HUES6 (cell line): ENCODE measurements at regions not wholly inside any gene's neighbourhood (a gene's known extent, or its start where the extent isn't known, plus 50 kb on each side); places are given as distances from the start of the nearest gene placed in this dataset.
"Not testable (repeated sequence)": the region's sequence is repeated elsewhere in the genome, so short reads cannot be mapped to it uniquely, and the experiment has no call there.

Source experiments
- H3K27ac ChIP-seq: 2 replicates; pipeline ENCODE4 v1.7.0; 2013; ENCODE audit warnings: low read depth, mild to moderate bottlenecking, low read length, inconsistent platforms
- H3K27me3 ChIP-seq: 2 replicates; pipeline ENCODE4 v1.6.1; 2013; ENCODE audit warnings: low read length; ENCODE audit not compliant: control insufficient read depth, insufficient read depth
- H3K36me3 ChIP-seq: 2 replicates; pipeline ENCODE4 v1.6.1; 2013; ENCODE audit warnings: low read length; ENCODE audit not compliant: control insufficient read depth, insufficient read depth
- H3K4me1 ChIP-seq: 2 replicates; pipeline ENCODE4 v1.6.1; 2013; ENCODE audit warnings: low read length; ENCODE audit not compliant: control insufficient read depth, insufficient read depth
- H3K4me3 ChIP-seq: 2 replicates; pipeline ENCODE4 v1.5.1; 2013; ENCODE audit warnings: low read depth, low read length
- H3K9ac ChIP-seq: one replicate; pipeline ENCODE4 v1.6.1; 2013; ENCODE audit warnings: mild to moderate bottlenecking, low read length
- H3K9me3 ChIP-seq: 2 replicates; pipeline ENCODE4 v1.6.1; 2013; ENCODE audit warnings: low read depth, low read length; ENCODE audit not compliant: control insufficient read depth, insufficient read depth

GRCh38 chr2:67571785-67572718 lies 174.9 kb downstream of the ETAA1 start:
- no peaks in the 10 kb centered on the region for H3K4me1 ChIP-seq
- H3K27me3 ChIP-seq, result no peaks in the 10 kb centered on the region
- H3K9ac ChIP-seq, result no peak overlapping the region
- no peaks in the 10 kb centered on the region for H3K9me3 ChIP-seq
- no peak overlapping the region for H3K4me3 ChIP-seq
- H3K27ac ChIP-seq, result no peak overlapping the region
- H3K36me3 ChIP-seq, result no peaks in the 10 kb centered on the region

GRCh38 chr2:67572721-67573435 lies 175.7 kb downstream of the ETAA1 start:
- no peaks in the 10 kb centered on the region for H3K36me3 ChIP-seq
- no peaks in the 10 kb centered on the region for H3K4me1 ChIP-seq
- no peak overlapping the region for H3K4me3 ChIP-seq
- no peaks in the 10 kb centered on the region for H3K27me3 ChIP-seq
- no peak overlapping the region for H3K27ac ChIP-seq
- no peak overlapping the region for H3K9ac ChIP-seq
- no peaks in the 10 kb centered on the region for H3K9me3 ChIP-seq

GRCh38 chr2:67574230-67574629 lies 177.1 kb downstream of the ETAA1 start:
- H3K4me1 ChIP-seq, result no peaks in the 10 kb centered on the region
- no peaks in the 10 kb centered on the region for H3K36me3 ChIP-seq
- no peak overlapping the region for H3K4me3 ChIP-seq
- H3K27me3 ChIP-seq, result no peaks in the 10 kb centered on the region
- no peak overlapping the region for H3K9ac ChIP-seq
- no peak overlapping the region for H3K27ac ChIP-seq
- H3K9me3 ChIP-seq, result no peaks in the 10 kb centered on the region

GRCh38 chr2:67576226-67576625 lies 179.1 kb downstream of the ETAA1 start:
- H3K4me3 ChIP-seq, result no peak overlapping the region

GRCh38 chr2:67576991-67577390 lies 179.9 kb downstream of the ETAA1 start:
- Histone ChIP-seq H3K9me3 (no peaks in the 10 kb centered on the region), H3K9ac (no peak overlapping the region), H3K27ac (no peak overlapping the region), H3K36me3 (no peaks in the 10 kb centered on the region), H3K4me1 (no peaks in the 10 kb centered on the region; the same call in 1 of the 2 replicates), H3K27me3 (no peaks in the 10 kb centered on the region), H3K4me3 (no peak overlapping the region)

More at GRCh38 chr2:67576226-67576625, 179.1 kb downstream of the ETAA1 start:
- H3K36me3 ChIP-seq, result no peaks in the 10 kb centered on the region
- no peak overlapping the region for H3K9ac ChIP-seq
- no peaks in the 10 kb centered on the region for H3K9me3 ChIP-seq
- no peaks in the 10 kb centered on the region for H3K27me3 ChIP-seq
- H3K4me1 ChIP-seq, result no peaks in the 10 kb centered on the region
- H3K27ac ChIP-seq, result no peak overlapping the region

GRCh38 chr2:67579216-67579615 lies 182.1 kb downstream of the ETAA1 start:
- Histone ChIP-seq H3K9me3 (0 out of 2 replicates have a peak, but pooled peaks cover 4% of the 10 kb centered on the region), H3K4me3 (no peak overlapping the region), H3K4me1 (no peaks in the 10 kb centered on the region; the same call in 1 of the 2 replicates)

GRCh38 chr2:67579806-67580205 lies 182.7 kb downstream of the ETAA1 start:
- no peak overlapping the region for H3K9ac ChIP-seq
- H3K4me3 ChIP-seq, result no peak overlapping the region
- H3K9me3 ChIP-seq, result peaks cover 6% of the 10 kb centered on the region; the same call in 1 of the 2 replicates
- H3K27ac ChIP-seq, result no peak overlapping the region
- no peaks in the 10 kb centered on the region for H3K36me3 ChIP-seq
- no peaks in the 10 kb centered on the region; the same call in 1 of the 2 replicates for H3K4me1 ChIP-seq
- H3K27me3 ChIP-seq, result no peaks in the 10 kb centered on the region

More at GRCh38 chr2:67579216-67579615, 182.1 kb downstream of the ETAA1 start:
- H3K27me3 ChIP-seq, result no peaks in the 10 kb centered on the region
- H3K9ac ChIP-seq, result no peak overlapping the region
- H3K36me3 ChIP-seq, result no peaks in the 10 kb centered on the region
- no peak overlapping the region for H3K27ac ChIP-seq

- Histone ChIP-seq H3K36me3 (no peaks in the 10 kb centered on the region), H3K4me1 (no peaks in the 10 kb centered on the region; the same call in 1 of the 2 replicates), H3K27me3 (no peaks in the 10 kb centered on the region), H3K9ac (no peak overlapping the region), H3K27ac (no peak overlapping the region), H3K9me3 (peaks cover 14% of the 10 kb centered on the region), H3K4me3 (no peak overlapping the region)
Observed at GRCh38 chr2:67581751-67582150, 184.6 kb downstream of the ETAA1 start.

- Histone ChIP-seq H3K9ac (no peak overlapping the region), H3K27me3 (no peaks in the 10 kb centered on the region), H3K9me3 (peaks cover 22% of the 10 kb centered on the region), H3K36me3 (no peaks in the 10 kb centered on the region), H3K4me1 (no peaks in the 10 kb centered on the region; the same call in 1 of the 2 replicates), H3K27ac (no peak overlapping the region), H3K4me3 (no peak overlapping the region)
Observed at GRCh38 chr2:67583185-67583584, 186.1 kb downstream of the ETAA1 start.

GRCh38 chr2:67585400-67585799 lies 188.3 kb downstream of the ETAA1 start:
- H3K4me3 ChIP-seq, result no peak overlapping the region
- no peaks in the 10 kb centered on the region for H3K36me3 ChIP-seq
- no peaks in the 10 kb centered on the region for H3K27me3 ChIP-seq
- H3K27ac ChIP-seq, result no peak overlapping the region
- peaks cover 22% of the 10 kb centered on the region for H3K9me3 ChIP-seq
- no peak overlapping the region for H3K9ac ChIP-seq
- no peaks in the 10 kb centered on the region; the same call in 1 of the 2 replicates for H3K4me1 ChIP-seq

- not testable (repeated sequence) for H3K4me3 ChIP-seq, H3K4me1 ChIP-seq, H3K36me3 ChIP-seq, H3K27ac ChIP-seq, H3K27me3 ChIP-seq, H3K9ac ChIP-seq
- H3K9me3 ChIP-seq, result peaks cover 17% of the 10 kb centered on the region
Observed at GRCh38 chr2:67589121-67589520, 192.0 kb downstream of the ETAA1 start.
